Muscle layer of colon (tissue), 2 donors: ENCODE measurements at regions not wholly inside any gene's neighbourhood (a gene's known extent, or its start where the extent isn't known, plus 50 kb on each side); places are given as distances from the start of the nearest gene placed in this dataset.
A peak's percentile ranks its signal among the peaks of the same experiment; 100 is the strongest.

Experiments
- H3K27ac ChIP-seq: one replicate; pipeline ENCODE4 v1.7.0; 2013; ENCODE audit warnings: low read depth, mild to moderate bottlenecking, low read length, moderate library complexity
- H3K27me3 ChIP-seq, 2 donors: one replicate each; pipeline ENCODE4 v1.7.0; 2013; ENCODE audit warnings: low read length in 2 of 2, mild to moderate bottlenecking in 2 of 2; ENCODE audit not compliant: insufficient read depth in 2 of 2, control insufficient read depth in 1 of 2
- H3K36me3 ChIP-seq: one replicate; pipeline ENCODE4 v1.7.0; 2013; ENCODE audit warnings: mild to moderate bottlenecking, low read length; ENCODE audit not compliant: insufficient read depth
- H3K4me1 ChIP-seq: one replicate; pipeline ENCODE4 v1.7.0; 2013; ENCODE audit warnings: mild to moderate bottlenecking, low read length; ENCODE audit not compliant: insufficient read depth
- H3K4me3 ChIP-seq, 2 donors: one replicate each; pipeline ENCODE4 v1.7.0; 2013; ENCODE audit warnings: low read length in 2 of 2, low read depth in 1 of 2, mild to moderate bottlenecking in 1 of 2, moderate library complexity in 1 of 2
- H3K9ac ChIP-seq: one replicate; pipeline ENCODE4 v1.7.0; 2013; ENCODE audit warnings: low read length
- H3K9me3 ChIP-seq: one replicate; pipeline ENCODE4 v1.7.0; 2013; ENCODE audit warnings: mild to moderate bottlenecking, low read length
- donor health status: abdominal sarcoma.
- donor health status: Adenocarcinoma of cecum.

DNA sequence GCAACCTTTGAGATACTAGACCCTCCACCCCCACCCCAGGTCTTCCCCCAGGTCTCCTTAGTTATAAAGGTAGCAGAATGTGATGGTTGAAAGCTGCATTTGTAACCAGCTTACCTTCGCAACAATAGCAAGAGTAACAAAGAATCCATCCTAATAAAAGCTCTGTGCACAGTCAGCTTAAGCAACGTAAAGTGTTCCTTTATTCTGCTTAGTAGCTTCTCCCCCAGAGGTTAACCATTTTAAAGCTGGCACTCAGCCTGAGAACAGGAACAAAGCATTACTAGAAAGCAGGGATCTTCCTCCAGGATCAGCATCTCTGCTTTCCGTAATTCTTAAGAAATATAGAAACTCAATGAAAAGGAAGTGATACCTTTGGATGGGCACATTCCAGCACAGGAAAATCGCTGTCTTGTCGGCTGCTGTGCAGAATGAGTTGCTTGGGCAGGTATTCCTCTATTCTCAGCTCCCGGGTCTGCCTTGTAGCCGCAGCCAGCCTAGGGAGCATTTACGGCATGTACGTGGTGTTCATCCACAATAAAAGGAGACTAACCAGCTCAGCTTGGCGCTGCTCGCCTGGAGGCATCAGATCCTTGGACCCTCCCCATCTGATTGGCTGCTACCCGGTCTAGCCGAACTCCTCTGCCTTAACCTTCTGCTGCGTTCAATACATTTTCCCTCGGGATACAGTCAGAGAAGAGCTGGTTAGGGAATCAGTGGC, 113.0 kb upstream of the TLR3 start:
- no peak overlapping the region for H3K9ac ChIP-seq
- H3K27ac ChIP-seq = no peak overlapping the region
- peak overlapping the region in 1 of 2 donors; percentile 53 for H3K4me3 ChIP-seq
- H3K9me3 ChIP-seq = no peaks in the 10 kb centered on the region
- no peaks in the 10 kb centered on the region for H3K36me3 ChIP-seq
- no peaks in the 10 kb centered on the region for H3K27me3 ChIP-seq
- H3K4me1 ChIP-seq = no peaks in the 10 kb centered on the region

DNA sequence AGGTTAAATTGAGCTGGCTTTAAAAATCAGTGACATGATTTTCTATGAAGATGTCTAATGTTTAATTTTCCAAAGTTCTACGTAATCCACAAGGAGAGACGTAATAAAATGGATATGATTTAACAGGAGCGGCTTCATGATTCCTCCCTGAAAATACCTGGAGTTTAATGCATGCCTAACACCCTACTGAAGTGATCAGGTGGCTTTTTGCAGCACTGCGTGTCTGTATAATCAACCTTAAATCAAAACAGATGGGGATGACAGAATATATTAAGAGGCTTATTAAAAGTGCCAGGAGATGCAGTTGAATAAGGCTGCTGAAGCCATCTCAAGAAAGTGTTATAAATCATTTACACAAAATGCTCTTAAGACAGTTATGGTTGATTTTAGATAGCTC, 112.4 kb upstream of the TLR3 start:
- H3K9ac ChIP-seq = no peak overlapping the region
- H3K9me3 ChIP-seq = no peaks in the 10 kb centered on the region
- peak overlapping the region in 1 of 2 donors; percentile 53 for H3K4me3 ChIP-seq

GRCh38 chr4:185958094-185958747, 110.7 kb upstream of the TLR3 start:
- Histone ChIP-seq H3K9ac (no peak overlapping the region), H3K4me1 (no peaks in the 10 kb centered on the region), H3K27ac (no peak overlapping the region), H3K27me3 (no peaks in the 10 kb centered on the region), H3K9me3 (no peaks in the 10 kb centered on the region), H3K36me3 (no peaks in the 10 kb centered on the region), H3K4me3 (no peak overlapping the region)

More for the DNA sequence above, 112.4 kb upstream of the TLR3 start:
- Histone ChIP-seq H3K36me3 (no peaks in the 10 kb centered on the region), H3K27me3 (no peaks in the 10 kb centered on the region), H3K27ac (no peak overlapping the region), H3K4me1 (no peaks in the 10 kb centered on the region)

- H3K4me1 ChIP-seq = no peaks in the 10 kb centered on the region
- no peak overlapping the region for H3K27ac ChIP-seq
- no peaks in the 10 kb centered on the region for H3K9me3 ChIP-seq
- H3K27me3 ChIP-seq = no peaks in the 10 kb centered on the region
- H3K4me3 ChIP-seq = no peak overlapping the region
- no peak overlapping the region for H3K9ac ChIP-seq
- no peaks in the 10 kb centered on the region for H3K36me3 ChIP-seq
Measured at GRCh38 chr4:185965426-185966384, 103.3 kb upstream of the TLR3 start.

GRCh38 chr4:185966549-185966948, 102.4 kb upstream of the TLR3 start:
- Histone ChIP-seq H3K27me3 (no peaks in the 10 kb centered on the region), H3K4me3 (no peak overlapping the region), H3K9ac (no peak overlapping the region), H3K27ac (no peak overlapping the region), H3K4me1 (no peaks in the 10 kb centered on the region), H3K9me3 (no peaks in the 10 kb centered on the region), H3K36me3 (no peaks in the 10 kb centered on the region)

GRCh38 chr4:185966997-185967775, 101.8 kb upstream of the TLR3 start:
- no peaks in the 10 kb centered on the region for H3K9me3 ChIP-seq
- H3K4me3 ChIP-seq = no peak overlapping the region
- no peak overlapping the region for H3K9ac ChIP-seq
- no peaks in the 10 kb centered on the region for H3K36me3 ChIP-seq
- H3K4me1 ChIP-seq = no peaks in the 10 kb centered on the region
- H3K27ac ChIP-seq = no peak overlapping the region
- no peaks in the 10 kb centered on the region for H3K27me3 ChIP-seq

GRCh38 chr4:185969657-185970056, 99.3 kb upstream of the TLR3 start:
- H3K27ac ChIP-seq = no peak overlapping the region
- no peaks in the 10 kb centered on the region for H3K27me3 ChIP-seq
- no peaks in the 10 kb centered on the region for H3K4me1 ChIP-seq
- no peaks in the 10 kb centered on the region for H3K36me3 ChIP-seq
- H3K9ac ChIP-seq = no peak overlapping the region
- no peak overlapping the region for H3K4me3 ChIP-seq
- no peaks in the 10 kb centered on the region for H3K9me3 ChIP-seq

DNA sequence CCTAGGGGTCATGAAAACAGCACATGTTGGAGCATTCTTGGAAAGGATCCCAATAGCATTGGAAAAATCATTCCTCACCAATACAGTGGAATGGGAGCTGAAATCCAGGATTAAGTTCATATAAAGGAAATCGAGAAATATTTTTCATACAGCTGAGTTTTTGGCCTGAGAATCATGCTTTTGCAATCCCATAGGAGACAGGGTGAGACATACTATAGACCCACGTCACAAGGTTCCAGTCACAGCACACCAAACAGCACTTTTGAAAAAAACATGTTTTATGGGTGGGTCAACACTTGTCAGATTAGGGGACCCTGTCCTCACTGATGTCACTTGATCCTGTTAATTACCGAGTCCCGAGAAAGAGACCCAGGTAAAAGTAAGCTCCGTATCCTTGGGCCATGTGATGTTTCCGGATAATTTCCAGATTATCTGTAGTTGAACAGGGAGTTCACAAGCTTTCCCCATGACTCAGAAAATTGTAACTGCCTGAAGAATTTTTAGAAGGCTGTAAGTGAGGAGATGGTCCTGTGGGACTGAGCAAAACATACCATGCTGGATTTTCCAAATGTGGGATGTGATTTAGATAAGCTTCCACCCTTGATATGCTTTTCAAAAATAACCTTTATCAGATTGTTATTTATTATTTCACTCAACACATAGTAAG, 80.9 kb upstream of the TLR3 start:
- H3K9me3 ChIP-seq = peaks cover 5% of the 10 kb centered on the region
- H3K36me3 ChIP-seq = no peaks in the 10 kb centered on the region
- no peaks in the 10 kb centered on the region for H3K27me3 ChIP-seq
- no peak overlapping the region for H3K4me3 ChIP-seq
- no peaks in the 10 kb centered on the region for H3K4me1 ChIP-seq
- no peak overlapping the region for H3K9ac ChIP-seq
- no peak overlapping the region for H3K27ac ChIP-seq

- Histone ChIP-seq H3K27me3 (no peaks in the 10 kb centered on the region), H3K4me3 (no peak overlapping the region), H3K9me3 (no peaks in the 10 kb centered on the region), H3K4me1 (no peaks in the 10 kb centered on the region), H3K9ac (no peak overlapping the region), H3K36me3 (no peaks in the 10 kb centered on the region), H3K27ac (no peak overlapping the region)
Measured at GRCh38 chr4:185991770-185992169, 77.2 kb upstream of the TLR3 start.

GRCh38 chr4:185992585-185992984, 76.4 kb upstream of the TLR3 start:
- Histone ChIP-seq H3K27ac (no peak overlapping the region), H3K4me3 (no peak overlapping the region), H3K9ac (no peak overlapping the region), H3K9me3 (no peaks in the 10 kb centered on the region), H3K36me3 (no peaks in the 10 kb centered on the region), H3K4me1 (no peaks in the 10 kb centered on the region), H3K27me3 (no peaks in the 10 kb centered on the region)
